T-cell (primary cell): ENCODE measurements at regions not wholly inside any gene's neighbourhood (a gene's known extent, or its start where the extent isn't known, plus 50 kb on each side); places are given as distances from the start of the nearest gene placed in this dataset.

Source experiments
- ATAC-seq, 4 experiments: fragments of 200-7000 bp in 3 of 4; fragments of 150-1000 bp in 1 of 4; cut with Tn5 transposase; replicated peaks in 1 of 4; 1 replicate in 3 of 4; 2 replicates in 1 of 4; pipeline ENCODE4 v1.10.0; 2021; ENCODE audit warnings: moderate library complexity in 3 of 4, mild to moderate bottlenecking in 2 of 4, moderate number of reproducible peaks in 1 of 4
- CTCF ChIA-PET, 2 donors: fragments of 300-600 bp; sonication (Branson Sonifier 250); formaldehyde crosslinking; loops; one replicate each; lab custom pipeline; 2022; ENCODE audit warnings: antibody characterized with exemption in 2 of 2; lab: Charles Lee
- POLR2A ChIA-PET, 2 donors: fragments of 300-600 bp; sonication (Branson Sonifier 250); formaldehyde crosslinking; loops; one replicate each; lab custom pipeline; 2022; ENCODE audit warnings: antibody characterized with exemption in 2 of 2; lab: Charles Lee
- DNase-seq, 35 experiments: peaks; one replicate each; pipeline versions ENCODE4 v3.0.0 to v3.0.0-alpha.2; 2013 to 2023
- H3K27ac ChIP-seq: one replicate; pipeline ENCODE4 v1.5.1; 2013; ENCODE audit warnings: low read length
- H3K27me3 ChIP-seq, 2 experiments: replicated peaks in 1 of 2; 1 replicate in 1 of 2; 2 replicates in 1 of 2; pipeline versions ENCODE4 v1.6.1 to v1.7.0; 2013; ENCODE audit warnings: low read length in 1 of 2, mixed read lengths in 1 of 2; ENCODE audit not compliant: control insufficient read depth in 2 of 2, insufficient read depth in 2 of 2; ENCODE audit errors: extremely low read depth in 1 of 2
- H3K36me3 ChIP-seq, 2 donors: 1 replicate in 1 of 2; 2 replicates in 1 of 2; pipeline versions ENCODE4 v1.6.1 to v1.7.0; 2013; ENCODE audit warnings: low read length in 1 of 2; ENCODE audit not compliant: control insufficient read depth in 2 of 2, insufficient read depth in 1 of 2; ENCODE audit errors: extremely low read depth in 1 of 2
- H3K4me1 ChIP-seq, 2 experiments: 1 replicate in 1 of 2; 2 replicates in 1 of 2; pipeline versions ENCODE4 v1.6.1 to v1.7.0; 2013; ENCODE audit warnings: low read length in 2 of 2, mixed read lengths in 1 of 2; ENCODE audit not compliant: insufficient read depth in 2 of 2, control insufficient read depth in 1 of 2; ENCODE audit errors: extremely low read depth in 1 of 2
- H3K4me3 ChIP-seq, 2 donors: 1 replicate in 1 of 2; 2 replicates in 1 of 2; pipeline versions ENCODE4 v1.5.1 to v1.7.0; 2013; ENCODE audit warnings: mild to moderate bottlenecking in 2 of 2, low read length in 1 of 2, moderate library complexity in 1 of 2; ENCODE audit not compliant: control insufficient read depth in 1 of 2; ENCODE audit errors: extremely low read depth in 1 of 2
- H3K9me3 ChIP-seq: 2 replicates; pipeline ENCODE4 v1.7.0; 2013
- H3K27ac Mint-ChIP-seq, 2 donors: one replicate each; pipeline ENCODE4 v1.8.0; 2020 to 2021; ENCODE audit warnings: mild to moderate bottlenecking in 2 of 2, mixed read lengths in 2 of 2
- H3K27me3 Mint-ChIP-seq, 2 donors: one replicate each; pipeline ENCODE4 v1.8.0; 2021 to 2022; ENCODE audit warnings: mixed read lengths in 2 of 2
- H3K36me3 Mint-ChIP-seq: one replicate; pipeline ENCODE4 v1.8.0; 2021; ENCODE audit warnings: mixed read lengths
- H3K4me1 Mint-ChIP-seq, 3 donors: one replicate each; pipeline ENCODE4 v1.8.0; 2020 to 2022; ENCODE audit warnings: mixed read lengths in 3 of 3, mild to moderate bottlenecking in 1 of 3
- H3K4me3 Mint-ChIP-seq, 3 donors: one replicate each; pipeline ENCODE4 v1.8.0; 2020 to 2022; ENCODE audit warnings: mild to moderate bottlenecking in 3 of 3, mixed read lengths in 3 of 3, moderate library complexity in 3 of 3
- H3K9me3 Mint-ChIP-seq, 3 donors: one replicate each; pipeline ENCODE4 v1.8.0; 2020 to 2022; ENCODE audit warnings: mixed read lengths in 3 of 3
- WGBS: methylation state at CpG from one replicate; pipeline ENCODE4 v1.1.5; 2013; ENCODE audit warnings: missing lambda C conversion rate; ENCODE audit not compliant: insufficient coverage; 5-methylcytosine and 5-hydroxymethylcytosine counted together

- H3K27me3 ChIP-seq: peaks cover 0 to 49% of the 10 kb centered on the region in 2 experiments
- no peak overlapping the region for H3K27ac ChIP-seq
- H3K4me1 Mint-ChIP-seq: peaks cover 13 to 15% (median 15%) of the 10 kb centered on the region in 3 donors
- no peak overlapping the region for H3K27ac Mint-ChIP-seq
- ATAC-seq (no peak), DNase-seq (no peak)
- CTCF ChIA-PET: no interaction called here
- POLR2A ChIA-PET: no interaction called here
- peaks cover 16 to 19% of the 10 kb centered on the region in 2 donors for H3K27me3 Mint-ChIP-seq
- H3K9me3 Mint-ChIP-seq: no peaks in the 10 kb centered on the region
- H3K4me3 Mint-ChIP-seq: no peak overlapping the region
- WGBS: no CpG with 5 or more reads among the region's 6 CpGs
- H3K36me3 ChIP-seq: no peaks in the 10 kb centered on the region
- H3K9me3 ChIP-seq: no peaks in the 10 kb centered on the region
- no peak overlapping the region for H3K4me3 ChIP-seq
- no peaks in the 10 kb centered on the region for H3K36me3 Mint-ChIP-seq
- peaks cover 10 to 19% of the 10 kb centered on the region in 2 experiments for H3K4me1 ChIP-seq
Measured at GRCh38 chr3:128569756-128570155, 76.8 kb upstream of the GATA2 start.

- no peak overlapping the region for H3K4me3 Mint-ChIP-seq
- Histone ChIP-seq H3K4me3 (no peak overlapping the region), H3K27ac (no peak overlapping the region), H3K9me3 (no peaks in the 10 kb centered on the region), H3K27me3 (peaks cover 0 to 43% of the 10 kb centered on the region in 2 experiments), H3K36me3 (no peaks in the 10 kb centered on the region), H3K4me1 (peaks cover 10 to 17% of the 10 kb centered on the region in 2 experiments)
- peaks cover 13 to 15% (median 15%) of the 10 kb centered on the region in 3 donors for H3K4me1 Mint-ChIP-seq
- 94% methylated on average over 6 of the region's 17 CpGs for WGBS
- H3K9me3 Mint-ChIP-seq: no peaks in the 10 kb centered on the region
- H3K27me3 Mint-ChIP-seq: peaks cover 8 to 16% of the 10 kb centered on the region in 2 donors
- ATAC-seq (no peak), DNase-seq (no peak)
- no peak overlapping the region for H3K27ac Mint-ChIP-seq
- ChIA-PET POLR2A (no interaction called here), CTCF (no interaction called here)
- no peaks in the 10 kb centered on the region for H3K36me3 Mint-ChIP-seq
Measured at GRCh38 chr3:128568602-128569490, 75.8 kb upstream of the GATA2 start.

GRCh38 chr3:128567705-128568356 lies 74.8 kb upstream of the GATA2 start:
- no peaks in the 10 kb centered on the region for H3K9me3 ChIP-seq
- no peak overlapping the region for H3K27ac ChIP-seq
- WGBS: 88% methylated on average over 8 of the region's 12 CpGs
- Mint-ChIP-seq H3K9me3 (no peaks in the 10 kb centered on the region), H3K4me3 (no peak overlapping the region), H3K27me3 (peaks cover 4 to 11% of the 10 kb centered on the region in 2 donors), H3K27ac (no peak overlapping the region), H3K36me3 (no peaks in the 10 kb centered on the region), H3K4me1 (peaks cover 6 to 7% (median 6%) of the 10 kb centered on the region in 3 donors)
- peaks cover 3 to 7% of the 10 kb centered on the region in 2 experiments for H3K4me1 ChIP-seq
- DNase-seq (no peak), ATAC-seq (no peak)
- H3K27me3 ChIP-seq: peaks cover 0 to 33% of the 10 kb centered on the region in 2 experiments
- H3K4me3 ChIP-seq: no peak overlapping the region
- CTCF ChIA-PET: no interaction called here
- no peaks in the 10 kb centered on the region for H3K36me3 ChIP-seq
- POLR2A ChIA-PET: no interaction called here

GRCh38 chr3:128567141-128567540 lies 74.1 kb upstream of the GATA2 start:
- Mint-ChIP-seq H3K36me3 (no peaks in the 10 kb centered on the region), H3K4me1 (peaks cover 0 to under 1% (median 0%) of the 10 kb centered on the region in 3 donors), H3K4me3 (no peak overlapping the region), H3K9me3 (no peaks in the 10 kb centered on the region), H3K27me3 (peaks cover 6 to 11% of the 10 kb centered on the region in 2 donors), H3K27ac (no peak overlapping the region)
- H3K36me3 ChIP-seq: no peaks in the 10 kb centered on the region
- H3K27me3 ChIP-seq: peaks cover 0 to 29% of the 10 kb centered on the region in 2 experiments
- no peak overlapping the region for H3K4me3 ChIP-seq
- POLR2A ChIA-PET: no interaction called here
- ATAC-seq (no peak), DNase-seq (no peak)
- no peaks in the 10 kb centered on the region for H3K4me1 ChIP-seq
- 84% methylated on average over 3 of the region's 6 CpGs for WGBS
- CTCF ChIA-PET: no interaction called here
- no peak overlapping the region for H3K27ac ChIP-seq
- H3K9me3 ChIP-seq: no peaks in the 10 kb centered on the region

GRCh38 chr3:128563439-128563838 lies 70.4 kb upstream of the GATA2 start:
- Mint-ChIP-seq H3K36me3 (no peaks in the 10 kb centered on the region), H3K9me3 (no peaks in the 10 kb centered on the region), H3K4me3 (no peak overlapping the region), H3K4me1 (peaks cover 6 to 10% (median 8%) of the 10 kb centered on the region in 3 donors), H3K27me3 (peaks cover 19 to 22% of the 10 kb centered on the region in 2 donors), H3K27ac (no peak overlapping the region)
- no peak overlapping the region for H3K4me3 ChIP-seq
- 93% methylated on average over 6 of the region's 7 CpGs for WGBS
- peaks cover 0 to 3% of the 10 kb centered on the region in 2 experiments for H3K4me1 ChIP-seq
- ATAC-seq (no peak), DNase-seq (no peak)
- peaks cover 0 to 41% of the 10 kb centered on the region in 2 experiments for H3K27me3 ChIP-seq
- no peaks in the 10 kb centered on the region for H3K36me3 ChIP-seq
- no peaks in the 10 kb centered on the region for H3K9me3 ChIP-seq
- ChIA-PET CTCF (no interaction called here), POLR2A (no interaction called here)
- no peak overlapping the region for H3K27ac ChIP-seq

- H3K36me3 Mint-ChIP-seq: no peaks in the 10 kb centered on the region
- Histone ChIP-seq H3K27ac (no peak overlapping the region), H3K4me3 (no peak overlapping the region), H3K36me3 (no peaks in the 10 kb centered on the region), H3K27me3 (peaks cover 0 to 50% of the 10 kb centered on the region in 2 experiments), H3K4me1 (peaks cover 0 to 3% of the 10 kb centered on the region in 2 experiments), H3K9me3 (no peaks in the 10 kb centered on the region)
- H3K4me1 Mint-ChIP-seq: peaks cover 6 to 10% (median 8%) of the 10 kb centered on the region in 3 donors
- no peak overlapping the region for H3K27ac Mint-ChIP-seq
- H3K27me3 Mint-ChIP-seq: peaks cover 35% of the 10 kb centered on the region in 2 donors
- ChIA-PET POLR2A (no interaction called here), CTCF (no interaction called here)
- no peak overlapping the region for H3K4me3 Mint-ChIP-seq
- no peaks in the 10 kb centered on the region for H3K9me3 Mint-ChIP-seq
- no CpG with 5 or more reads among the region's 2 CpGs for WGBS
- no peak for DNase-seq
- no peak for ATAC-seq
Measured at GRCh38 chr3:128561504-128561903, 68.5 kb upstream of the GATA2 start.
